Memory B cell (primary cell): ENCODE measurements at regions not wholly inside any gene's neighbourhood (a gene's known extent, or its start where the extent isn't known, plus 50 kb on each side); places are given as distances from the start of the nearest gene placed in this dataset.
A peak's percentile ranks its signal among the peaks of the same experiment; 100 is the strongest.

Experiments used
- ATAC-seq: fragments of 150-1000 bp; cut with Tn5 transposase; 2 replicates; pipeline ENCODE4 v1.10.0; 2021; ENCODE audit warnings: low read depth, mild to moderate bottlenecking, moderate library complexity
- DNase-seq, 2 donors: peaks; one replicate each; pipeline ENCODE4 v3.0.0; 2022; ENCODE audit warnings: low spot score in 2 of 2
- H3K27ac Mint-ChIP-seq: one replicate; pipeline ENCODE4 v1.8.0; 2022; ENCODE audit warnings: mild to moderate bottlenecking, moderate library complexity, mixed read lengths
- H3K27me3 Mint-ChIP-seq: one replicate; pipeline ENCODE4 v1.8.0; 2022; ENCODE audit warnings: mixed read lengths
- H3K36me3 Mint-ChIP-seq: one replicate; pipeline ENCODE4 v1.8.0; 2022; ENCODE audit warnings: mild to moderate bottlenecking, mixed read lengths
- H3K4me1 Mint-ChIP-seq: one replicate; pipeline ENCODE4 v1.8.0; 2022; ENCODE audit warnings: mixed read lengths
- H3K4me3 Mint-ChIP-seq: one replicate; pipeline ENCODE4 v1.8.0; 2022; ENCODE audit warnings: mild to moderate bottlenecking, moderate library complexity, mixed read lengths
- H3K9me3 Mint-ChIP-seq: one replicate; pipeline ENCODE4 v1.8.0; 2022; ENCODE audit warnings: mixed read lengths

- H3K4me3 Mint-ChIP-seq: no peak overlapping the region
- H3K9me3 Mint-ChIP-seq: peaks cover 16% of the 10 kb centered on the region
- no peak for ATAC-seq
- H3K27ac Mint-ChIP-seq: no peak overlapping the region
- DNase-seq: no peak
- H3K36me3 Mint-ChIP-seq: peaks cover 6% of the 10 kb centered on the region
- H3K4me1 Mint-ChIP-seq: no peaks in the 10 kb centered on the region
- H3K27me3 Mint-ChIP-seq: peaks cover 30% of the 10 kb centered on the region
These were observed 51.9 kb upstream of the PTPRS start for GRCh38 chr19:5392486-5392885.

- peaks cover 5% of the 10 kb centered on the region for H3K36me3 Mint-ChIP-seq
- H3K4me3 Mint-ChIP-seq: no peak overlapping the region
- H3K27ac Mint-ChIP-seq: no peak overlapping the region
- DNase-seq (no peak), ATAC-seq (no peak)
- peaks cover 12% of the 10 kb centered on the region for H3K9me3 Mint-ChIP-seq
- H3K4me1 Mint-ChIP-seq: no peaks in the 10 kb centered on the region
- H3K27me3 Mint-ChIP-seq: peaks cover 29% of the 10 kb centered on the region
These were observed 52.5 kb upstream of the PTPRS start for GRCh38 chr19:5393088-5393487.

- Mint-ChIP-seq H3K36me3 (peaks cover 1% of the 10 kb centered on the region), H3K4me1 (no peaks in the 10 kb centered on the region), H3K9me3 (peaks cover 4% of the 10 kb centered on the region), H3K27ac (no peak overlapping the region), H3K4me3 (no peak overlapping the region), H3K27me3 (peaks cover 25% of the 10 kb centered on the region)
- no peak for DNase-seq
- no peak for ATAC-seq
These were observed 54.2 kb upstream of the PTPRS start for GRCh38 chr19:5394551-5395505.

- Mint-ChIP-seq H3K36me3 (peaks cover 1% of the 10 kb centered on the region), H3K4me1 (no peaks in the 10 kb centered on the region), H3K9me3 (peaks cover 6% of the 10 kb centered on the region), H3K27ac (no peak overlapping the region), H3K4me3 (no peak overlapping the region), H3K27me3 (peaks cover 27% of the 10 kb centered on the region)
- ATAC-seq: no peak
- DNase-seq: no peak
These were observed 54.9 kb upstream of the PTPRS start for GRCh38 chr19:5395556-5395955.

- ATAC-seq: no peak
- H3K9me3 Mint-ChIP-seq: peaks cover 7% of the 10 kb centered on the region
- no peak overlapping the region for H3K4me3 Mint-ChIP-seq
- no peaks in the 10 kb centered on the region for H3K4me1 Mint-ChIP-seq
- H3K27ac Mint-ChIP-seq: no peak overlapping the region
- H3K36me3 Mint-ChIP-seq: peaks cover 1% of the 10 kb centered on the region
- DNase-seq: no peak
- H3K27me3 Mint-ChIP-seq: peaks cover 27% of the 10 kb centered on the region
These were observed 55.7 kb upstream of the PTPRS start for GRCh38 chr19:5396096-5396939.

GRCh38 chr19:5396963-5397362 lies 56.4 kb upstream of the PTPRS start:
- Mint-ChIP-seq H3K36me3 (peaks cover 1% of the 10 kb centered on the region), H3K27ac (no peak overlapping the region), H3K27me3 (peaks cover 28% of the 10 kb centered on the region), H3K4me3 (no peak overlapping the region), H3K4me1 (no peaks in the 10 kb centered on the region), H3K9me3 (peaks cover 8% of the 10 kb centered on the region)
- no peak for DNase-seq
- no peak for ATAC-seq

GRCh38 chr19:5397804-5398692 lies 57.2 kb upstream of the ZNRF4 start:
- peaks cover 8% of the 10 kb centered on the region for H3K9me3 Mint-ChIP-seq
- H3K36me3 Mint-ChIP-seq: peaks cover 1% of the 10 kb centered on the region
- no peak for DNase-seq
- no peak overlapping the region for H3K4me3 Mint-ChIP-seq
- H3K4me1 Mint-ChIP-seq: no peaks in the 10 kb centered on the region
- ATAC-seq: no peak
- H3K27ac Mint-ChIP-seq: no peak overlapping the region
- H3K27me3 Mint-ChIP-seq: peaks cover 19% of the 10 kb centered on the region

GRCh38 chr19:5398693-5399057 lies 56.5 kb upstream of the ZNRF4 start:
- peaks cover 1% of the 10 kb centered on the region for H3K36me3 Mint-ChIP-seq
- no peaks in the 10 kb centered on the region for H3K4me1 Mint-ChIP-seq
- peaks cover 8% of the 10 kb centered on the region for H3K9me3 Mint-ChIP-seq
- H3K27me3 Mint-ChIP-seq: peaks cover 16% of the 10 kb centered on the region
- ATAC-seq (no peak), DNase-seq (no peak)
- no peak overlapping the region for H3K4me3 Mint-ChIP-seq
- no peak overlapping the region for H3K27ac Mint-ChIP-seq

GRCh38 chr19:5403968-5404640 lies 51.1 kb upstream of the ZNRF4 start:
- peaks cover 4% of the 10 kb centered on the region for H3K36me3 Mint-ChIP-seq
- no peak overlapping the region for H3K4me3 Mint-ChIP-seq
- H3K27ac Mint-ChIP-seq: no peak overlapping the region
- no peaks in the 10 kb centered on the region for H3K4me1 Mint-ChIP-seq
- peaks cover 12% of the 10 kb centered on the region for H3K27me3 Mint-ChIP-seq
- peak; percentile 18 to 26 for DNase-seq
- H3K9me3 Mint-ChIP-seq: peaks cover 13% of the 10 kb centered on the region
- no peak for ATAC-seq
